DOHH2 (cell line): ENCODE measurements at regions not wholly inside any gene's neighbourhood (a gene's known extent, or its start where the extent isn't known, plus 50 kb on each side); places are given as distances from the start of the nearest gene placed in this dataset.

ENCODE experiments used
- CTCF ChIP-seq: fragments of 200-600 bp; sonication (generic); IDR thresholded peaks from one replicate; pipeline ENCODE4 v1.5.1; 2014; ENCODE audit warnings: antibody characterized with exemption, mild to moderate bottlenecking, low read depth, low read length; ENCODE audit not compliant: poor library complexity, severe bottlenecking
- EZH2phosphoT487 ChIP-seq: fragments of 200-600 bp; sonication (generic); IDR thresholded peaks from 2 replicates; pipeline ENCODE4 v1.6.1; 2017; ENCODE audit warnings: borderline replicate concordance, mild to moderate bottlenecking, antibody characterized with exemption, low read length, moderate library complexity, mixed read lengths

- TF ChIP-seq CTCF: no peak
- no peak for TF ChIP-seq EZH2phosphoT487
Measured at GRCh38 chrX:22351076-22351475, 78.4 kb downstream of the CBLL2 start.
